ENCODE measurements at regions not wholly inside any gene's neighbourhood (a gene's known extent, or its start where the extent isn't known, plus 50 kb on each side); places are given as distances from the start of the nearest gene placed in this dataset.

- TF ChIP-seq, protein P1, sequence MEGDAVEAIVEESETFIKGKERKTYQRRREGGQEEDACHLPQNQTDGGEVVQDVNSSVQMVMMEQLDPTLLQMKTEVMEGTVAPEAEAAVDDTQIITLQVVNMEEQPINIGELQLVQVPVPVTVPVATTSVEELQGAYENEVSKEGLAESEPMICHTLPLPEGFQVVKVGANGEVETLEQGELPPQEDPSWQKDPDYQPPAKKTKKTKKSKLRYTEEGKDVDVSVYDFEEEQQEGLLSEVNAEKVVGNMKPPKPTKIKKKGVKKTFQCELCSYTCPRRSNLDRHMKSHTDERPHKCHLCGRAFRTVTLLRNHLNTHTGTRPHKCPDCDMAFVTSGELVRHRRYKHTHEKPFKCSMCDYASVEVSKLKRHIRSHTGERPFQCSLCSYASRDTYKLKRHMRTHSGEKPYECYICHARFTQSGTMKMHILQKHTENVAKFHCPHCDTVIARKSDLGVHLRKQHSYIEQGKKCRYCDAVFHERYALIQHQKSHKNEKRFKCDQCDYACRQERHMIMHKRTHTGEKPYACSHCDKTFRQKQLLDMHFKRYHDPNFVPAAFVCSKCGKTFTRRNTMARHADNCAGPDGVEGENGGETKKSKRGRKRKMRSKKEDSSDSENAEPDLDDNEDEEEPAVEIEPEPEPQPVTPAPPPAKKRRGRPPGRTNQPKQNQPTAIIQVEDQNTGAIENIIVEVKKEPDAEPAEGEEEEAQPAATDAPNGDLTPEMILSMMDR (conservative IDR thresholded peaks at IDR 0.05): no peak
- H4K5ac ChIP-seq (ENCODE audit: insufficient read length, low read depth, low read length): no peak overlapping the region
- H3K9me3 Mint-ChIP-seq: peaks cover 2% of the 10 kb centered on the region in 2 experiments; a peak in 2 of 5 replicates
- no peaks in the 10 kb centered on the region for H3K27me3 Mint-ChIP-seq (ENCODE audit: low read depth)
- H3T11ph ChIP-seq (ENCODE audit: low read length): no peak overlapping the region
- H2BK20ac ChIP-seq (ENCODE audit: low read depth, low read length, poor library complexity, severe bottlenecking): no peak overlapping the region
- H2AK5ac ChIP-seq (ENCODE audit: insufficient read length, low read length): no peak overlapping the region
- H4K20me1 ChIP-seq (ENCODE audit: control insufficient read depth, insufficient read depth, insufficient read length): no peaks in the 10 kb centered on the region
- WGBS (ENCODE audit: extremely low coverage, insufficient read length, low lambda C conversion rate): no CpG with 5 or more reads among the region's 2 CpGs
- no peak overlapping the region for H2AFZ ChIP-seq (ENCODE audit: low read length)
- no peak overlapping the region for H3K4me2 ChIP-seq (ENCODE audit: insufficient read depth, insufficient read length, low read length)
- no peaks in the 10 kb centered on the region; a peak in 1 of 7 replicates for H3K36me3 Mint-ChIP-seq (ENCODE audit: insufficient read depth in 1 of 3, low read depth in 3 of 3)
- no peak for DNase-seq
- no peak overlapping the region for H3K4ac ChIP-seq (ENCODE audit: low read depth, low read length)
- no peak overlapping the region for H3K18ac ChIP-seq (ENCODE audit: insufficient read length, low read depth, low read length)
- no peaks in the 10 kb centered on the region for H3K27me3 ChIP-seq (ENCODE audit: insufficient read depth, low read length)
- no peak overlapping the region for H3K14ac ChIP-seq (ENCODE audit: insufficient read depth, low read length)
- H3K9ac ChIP-seq (ENCODE audit: extremely low read depth, insufficient read length, low read length): no peak overlapping the region
- H3K4me1 Mint-ChIP-seq: peaks cover 0 to 4% of the 10 kb centered on the region in 2 experiments; a peak in 2 of 4 replicates
- no peaks in the 10 kb centered on the region for H3K23me2 ChIP-seq (ENCODE audit: insufficient read length, low read depth, low read length, poor library complexity, severe bottlenecking)
- H2BK5ac ChIP-seq (ENCODE audit: insufficient read length, low read length): no peak overlapping the region
- H3K79me1 ChIP-seq (ENCODE audit: insufficient read depth, low read depth, low read length, poor library complexity, severe bottlenecking): no peaks in the 10 kb centered on the region
- no peak overlapping the region for H3K27ac ChIP-seq (ENCODE audit: insufficient read length, low read depth, low read length)
- H2BK15ac ChIP-seq (ENCODE audit: low read depth, low read length): no peak overlapping the region
- H4K91ac ChIP-seq (ENCODE audit: insufficient read length, low read depth, low read length): no peak overlapping the region
- no peak overlapping the region for H3K23ac ChIP-seq (ENCODE audit: insufficient read length, low read depth, low read length)
- H3K9me3 ChIP-seq (ENCODE audit: control insufficient read depth, low read depth, low read length): no peaks in the 10 kb centered on the region
- no peak overlapping the region for H4K8ac ChIP-seq (replicated peaks; ENCODE audit: insufficient read length, low read depth, low read length)
- no peak overlapping the region for H3K27ac Mint-ChIP-seq
- H3K79me2 ChIP-seq (ENCODE audit: insufficient read depth, low read length): no peaks in the 10 kb centered on the region
- no peak overlapping the region for H2BK120ac ChIP-seq (ENCODE audit: low read depth, low read length, poor library complexity, severe bottlenecking)
- no peak overlapping the region for H3K4me3 Mint-ChIP-seq
- H2BK12ac ChIP-seq (ENCODE audit: insufficient read length, low read depth, low read length): no peak overlapping the region
- H3K4me1 ChIP-seq (ENCODE audit: insufficient read depth, low read length): no peaks in the 10 kb centered on the region
- H3K56ac ChIP-seq (ENCODE audit: insufficient read length, low read depth, low read length): no peak overlapping the region
Measured at GRCh38 chr15:67953299-67953698, 100.8 kb upstream of the PIAS1 start.
